HL-60 (cell line): ENCODE measurements at regions not wholly inside any gene's neighbourhood (a gene's known extent, or its start where the extent isn't known, plus 50 kb on each side); places are given as distances from the start of the nearest gene placed in this dataset.

Source experiments
- DNase-seq, 2 experiments: peaks; one replicate each; pipeline ENCODE4 v3.0.0-alpha.2; 2010 to 2020; ENCODE audit warnings: low read depth in 1 of 2, low spot score in 1 of 2
- H3K27ac ChIP-seq: fragments of 250-450 bp; sonication (Bioruptor Pico); replicated peaks from 2 replicates; pipeline ENCODE4 v1.5.1; 2020; ENCODE audit warnings: mild to moderate bottlenecking, moderate library complexity
- H3K27me3 ChIP-seq: fragments of 250-450 bp; sonication (Bioruptor Pico); 2 replicates; pipeline ENCODE4 v1.5.1; 2021; ENCODE audit warnings: mild to moderate bottlenecking, moderate library complexity; ENCODE audit not compliant: insufficient read depth, poor library complexity, severe bottlenecking
- H3K4me3 ChIP-seq: replicated peaks from 2 replicates; pipeline ENCODE4 v1.5.1; 2011; ENCODE audit warnings: mild to moderate bottlenecking, control low read depth, low read length; ENCODE audit not compliant: insufficient read depth
- GABPA ChIP-seq: IDR thresholded peaks from 2 replicates; pipeline ENCODE4 v1.6.1; 2012; ENCODE audit warnings: low read depth
- POLR2AphosphoS5 ChIP-seq: IDR thresholded peaks from 2 replicates; pipeline ENCODE4 v1.6.1; 2012; ENCODE audit warnings: low read depth
- SPI1 ChIP-seq: IDR thresholded peaks from 2 replicates; pipeline ENCODE4 v1.6.1; 2012; ENCODE audit warnings: low read depth, mild to moderate bottlenecking, borderline replicate concordance
- TF ChIP-seq, protein P1 (sequence below): IDR thresholded peaks from one replicate; pipeline ENCODE4 v1.5.1; 2011; ENCODE audit warnings: low read length, control low read depth, inconsistent platforms; ENCODE audit not compliant: insufficient read depth
- TF ChIP-seq, protein P2 (sequence below): IDR thresholded peaks from 2 replicates; pipeline ENCODE4 v1.6.1; 2012; ENCODE audit warnings: low read depth; ENCODE audit not compliant: insufficient replicate concordance

DNA sequence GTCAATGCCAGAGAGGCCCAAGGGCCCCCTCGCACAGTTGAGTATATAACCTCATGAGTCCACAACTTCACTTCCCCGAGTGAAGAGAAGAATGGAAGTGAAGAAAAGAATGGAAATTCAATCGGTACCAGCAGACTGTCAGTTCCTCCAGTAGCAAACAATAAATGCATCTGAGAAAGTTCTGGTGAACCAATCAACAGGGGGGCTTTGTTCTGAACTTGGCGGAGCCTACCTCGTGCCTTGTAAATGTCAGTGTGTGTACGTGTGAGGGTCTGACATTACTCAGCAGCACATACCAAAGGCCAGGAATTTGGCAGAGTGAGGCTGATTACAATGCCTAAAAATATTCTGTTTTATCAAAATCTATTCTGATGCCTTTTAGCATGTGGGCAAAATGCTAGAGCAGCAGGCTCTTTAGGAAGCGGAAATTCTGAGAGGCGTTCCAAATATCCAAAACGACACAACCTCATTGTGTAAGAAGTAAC lies 238.5 kb downstream of the LTN1 start:
- no peaks in the 10 kb centered on the region for H3K27me3 ChIP-seq
- TF ChIP-seq GABPA (no peak), SPI1 (no peak)
- H3K27ac ChIP-seq, result no peak overlapping the region
- no peak overlapping the region for H3K4me3 ChIP-seq
- no peak for DNase-seq

DNA sequence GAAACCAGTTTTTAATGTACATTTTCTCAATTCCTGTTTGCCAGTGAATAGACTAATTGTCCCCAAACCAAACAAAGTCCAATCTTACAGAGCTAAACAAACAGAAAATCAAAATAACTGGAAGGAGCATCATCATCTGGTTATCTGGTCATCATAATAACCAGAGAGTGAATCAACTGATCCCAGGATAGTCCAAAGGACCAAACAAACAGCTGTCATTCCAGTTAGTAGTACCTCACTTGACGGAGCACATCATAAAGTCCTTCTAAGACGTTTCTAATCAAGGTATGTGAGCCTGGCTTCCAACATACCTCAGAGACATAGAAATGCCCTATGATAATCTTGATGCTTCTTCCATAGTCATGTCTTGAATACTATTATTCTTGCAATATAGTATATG lies 240.5 kb downstream of the LTN1 start:
- Histone ChIP-seq H3K4me3 (no peak overlapping the region), H3K27me3 (no peaks in the 10 kb centered on the region), H3K27ac (no peak overlapping the region)
- TF ChIP-seq, protein P1, sequence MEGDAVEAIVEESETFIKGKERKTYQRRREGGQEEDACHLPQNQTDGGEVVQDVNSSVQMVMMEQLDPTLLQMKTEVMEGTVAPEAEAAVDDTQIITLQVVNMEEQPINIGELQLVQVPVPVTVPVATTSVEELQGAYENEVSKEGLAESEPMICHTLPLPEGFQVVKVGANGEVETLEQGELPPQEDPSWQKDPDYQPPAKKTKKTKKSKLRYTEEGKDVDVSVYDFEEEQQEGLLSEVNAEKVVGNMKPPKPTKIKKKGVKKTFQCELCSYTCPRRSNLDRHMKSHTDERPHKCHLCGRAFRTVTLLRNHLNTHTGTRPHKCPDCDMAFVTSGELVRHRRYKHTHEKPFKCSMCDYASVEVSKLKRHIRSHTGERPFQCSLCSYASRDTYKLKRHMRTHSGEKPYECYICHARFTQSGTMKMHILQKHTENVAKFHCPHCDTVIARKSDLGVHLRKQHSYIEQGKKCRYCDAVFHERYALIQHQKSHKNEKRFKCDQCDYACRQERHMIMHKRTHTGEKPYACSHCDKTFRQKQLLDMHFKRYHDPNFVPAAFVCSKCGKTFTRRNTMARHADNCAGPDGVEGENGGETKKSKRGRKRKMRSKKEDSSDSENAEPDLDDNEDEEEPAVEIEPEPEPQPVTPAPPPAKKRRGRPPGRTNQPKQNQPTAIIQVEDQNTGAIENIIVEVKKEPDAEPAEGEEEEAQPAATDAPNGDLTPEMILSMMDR, result no peak
- no peak for TF ChIP-seq POLR2AphosphoS5
- TF ChIP-seq SPI1, result no peak
- TF ChIP-seq, protein P2, sequence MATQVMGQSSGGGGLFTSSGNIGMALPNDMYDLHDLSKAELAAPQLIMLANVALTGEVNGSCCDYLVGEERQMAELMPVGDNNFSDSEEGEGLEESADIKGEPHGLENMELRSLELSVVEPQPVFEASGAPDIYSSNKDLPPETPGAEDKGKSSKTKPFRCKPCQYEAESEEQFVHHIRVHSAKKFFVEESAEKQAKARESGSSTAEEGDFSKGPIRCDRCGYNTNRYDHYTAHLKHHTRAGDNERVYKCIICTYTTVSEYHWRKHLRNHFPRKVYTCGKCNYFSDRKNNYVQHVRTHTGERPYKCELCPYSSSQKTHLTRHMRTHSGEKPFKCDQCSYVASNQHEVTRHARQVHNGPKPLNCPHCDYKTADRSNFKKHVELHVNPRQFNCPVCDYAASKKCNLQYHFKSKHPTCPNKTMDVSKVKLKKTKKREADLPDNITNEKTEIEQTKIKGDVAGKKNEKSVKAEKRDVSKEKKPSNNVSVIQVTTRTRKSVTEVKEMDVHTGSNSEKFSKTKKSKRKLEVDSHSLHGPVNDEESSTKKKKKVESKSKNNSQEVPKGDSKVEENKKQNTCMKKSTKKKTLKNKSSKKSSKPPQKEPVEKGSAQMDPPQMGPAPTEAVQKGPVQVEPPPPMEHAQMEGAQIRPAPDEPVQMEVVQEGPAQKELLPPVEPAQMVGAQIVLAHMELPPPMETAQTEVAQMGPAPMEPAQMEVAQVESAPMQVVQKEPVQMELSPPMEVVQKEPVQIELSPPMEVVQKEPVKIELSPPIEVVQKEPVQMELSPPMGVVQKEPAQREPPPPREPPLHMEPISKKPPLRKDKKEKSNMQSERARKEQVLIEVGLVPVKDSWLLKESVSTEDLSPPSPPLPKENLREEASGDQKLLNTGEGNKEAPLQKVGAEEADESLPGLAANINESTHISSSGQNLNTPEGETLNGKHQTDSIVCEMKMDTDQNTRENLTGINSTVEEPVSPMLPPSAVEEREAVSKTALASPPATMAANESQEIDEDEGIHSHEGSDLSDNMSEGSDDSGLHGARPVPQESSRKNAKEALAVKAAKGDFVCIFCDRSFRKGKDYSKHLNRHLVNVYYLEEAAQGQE, result no peak
- TF ChIP-seq GABPA, result no peak
- no peak for DNase-seq

DNA sequence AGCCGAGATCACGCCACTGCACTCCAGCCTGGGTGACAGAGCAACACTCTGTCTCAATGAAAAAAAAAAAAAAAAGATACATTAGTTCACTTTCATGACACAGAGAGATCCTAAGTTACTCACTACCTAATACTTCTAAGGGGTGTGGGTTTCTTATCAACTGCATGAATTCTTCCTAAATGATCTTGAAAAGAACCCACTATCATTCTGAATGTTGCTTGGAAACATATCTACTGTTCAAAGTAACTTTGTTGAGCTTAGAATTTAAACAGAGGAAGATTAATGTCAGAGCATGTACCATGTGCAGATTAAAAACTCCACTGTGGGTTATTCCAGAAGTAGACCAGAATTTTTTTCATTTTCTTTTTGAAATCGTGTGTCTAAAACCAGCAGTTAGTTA lies 241.5 kb downstream of the LTN1 start:
- Histone ChIP-seq H3K4me3 (no peak overlapping the region), H3K27me3 (no peaks in the 10 kb centered on the region), H3K27ac (no peak overlapping the region)
- DNase-seq, result no peak
- no peak for TF ChIP-seq POLR2AphosphoS5

DNA sequence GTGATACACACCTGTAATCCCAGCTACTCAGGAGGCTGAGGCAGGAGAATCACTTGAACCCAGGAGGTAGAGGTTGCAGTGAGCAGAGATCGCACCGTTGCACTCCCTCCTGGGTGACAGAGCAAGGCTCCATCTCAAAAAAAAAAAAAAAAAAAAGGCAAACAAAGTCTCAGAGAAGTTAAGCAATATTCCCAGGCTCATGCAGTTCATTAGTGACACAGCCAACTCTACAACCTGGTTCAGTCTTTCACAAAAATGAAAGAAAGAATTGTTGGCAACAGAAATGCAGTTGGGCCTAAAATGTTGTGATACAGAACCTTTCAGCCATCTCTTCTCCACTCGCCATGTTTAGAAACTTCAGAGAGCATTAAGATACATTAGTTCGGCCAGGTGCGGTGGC lies 242.1 kb downstream of the LTN1 start:
- H3K27me3 ChIP-seq, result no peaks in the 10 kb centered on the region
- H3K4me3 ChIP-seq, result no peak overlapping the region
- no peak for DNase-seq
- no peak overlapping the region for H3K27ac ChIP-seq
- TF ChIP-seq GABPA (no peak), POLR2AphosphoS5 (no peak), SPI1 (no peak)
- TF ChIP-seq, protein P1, result no peak
- TF ChIP-seq, protein P2, result no peak

DNA sequence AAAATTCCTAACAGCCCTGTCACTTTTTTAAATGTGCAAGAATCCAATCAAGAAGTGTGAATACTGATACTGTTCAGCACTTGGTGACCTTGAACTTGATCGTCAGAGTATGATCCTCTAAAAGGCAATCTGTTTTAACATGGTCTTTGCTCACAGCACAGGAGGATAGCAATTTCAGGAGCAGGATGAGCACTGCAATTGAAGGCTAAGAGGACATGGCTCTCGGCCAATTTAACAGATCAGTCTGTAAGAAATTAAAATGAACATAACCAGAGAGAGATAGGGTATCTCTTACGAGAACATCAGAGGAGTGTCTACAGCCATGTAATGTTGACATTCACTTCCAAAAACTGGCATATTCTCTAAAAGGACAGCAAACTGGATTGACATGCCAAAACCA lies 243.1 kb downstream of the LTN1 start:
- Histone ChIP-seq H3K27ac (no peak overlapping the region), H3K27me3 (no peaks in the 10 kb centered on the region), H3K4me3 (no peak overlapping the region)
- no peak for DNase-seq
- no peak for TF ChIP-seq GABPA
- TF ChIP-seq, protein P2, result no peak
- no peak for TF ChIP-seq POLR2AphosphoS5
- TF ChIP-seq SPI1, result no peak
- TF ChIP-seq, protein P1, result no peak
